ENCODE measurements at regions not wholly inside any gene's neighbourhood (a gene's known extent, or its start where the extent isn't known, plus 50 kb on each side); places are given as distances from the start of the nearest gene placed in this dataset.

- no peak for TF ChIP-seq POLR2AphosphoS5 (IDR thresholded peaks at IDR 0.05; ENCODE audit: insufficient read depth in 1 of 2, low read depth in 1 of 2)
- TF ChIP-seq, protein P1, sequence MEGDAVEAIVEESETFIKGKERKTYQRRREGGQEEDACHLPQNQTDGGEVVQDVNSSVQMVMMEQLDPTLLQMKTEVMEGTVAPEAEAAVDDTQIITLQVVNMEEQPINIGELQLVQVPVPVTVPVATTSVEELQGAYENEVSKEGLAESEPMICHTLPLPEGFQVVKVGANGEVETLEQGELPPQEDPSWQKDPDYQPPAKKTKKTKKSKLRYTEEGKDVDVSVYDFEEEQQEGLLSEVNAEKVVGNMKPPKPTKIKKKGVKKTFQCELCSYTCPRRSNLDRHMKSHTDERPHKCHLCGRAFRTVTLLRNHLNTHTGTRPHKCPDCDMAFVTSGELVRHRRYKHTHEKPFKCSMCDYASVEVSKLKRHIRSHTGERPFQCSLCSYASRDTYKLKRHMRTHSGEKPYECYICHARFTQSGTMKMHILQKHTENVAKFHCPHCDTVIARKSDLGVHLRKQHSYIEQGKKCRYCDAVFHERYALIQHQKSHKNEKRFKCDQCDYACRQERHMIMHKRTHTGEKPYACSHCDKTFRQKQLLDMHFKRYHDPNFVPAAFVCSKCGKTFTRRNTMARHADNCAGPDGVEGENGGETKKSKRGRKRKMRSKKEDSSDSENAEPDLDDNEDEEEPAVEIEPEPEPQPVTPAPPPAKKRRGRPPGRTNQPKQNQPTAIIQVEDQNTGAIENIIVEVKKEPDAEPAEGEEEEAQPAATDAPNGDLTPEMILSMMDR (IDR thresholded peaks at IDR 0.05): no peak
Measured at GRCh38 chr4:171461191-171461590, 352.0 kb upstream of the GALNTL6 start.
